Ovary (tissue), 3 donors: ENCODE measurements at regions not wholly inside any gene's neighbourhood (a gene's known extent, or its start where the extent isn't known, plus 50 kb on each side); places are given as distances from the start of the nearest gene placed in this dataset.

Experiments
- POLR2A ChIP-seq: fragments of 450-650 bp; IDR thresholded peaks from one replicate; pipeline ENCODE4 v1.6.1; 2017; ENCODE audit warnings: antibody characterized with exemption, mild to moderate bottlenecking, moderate library complexity
- TF ChIP-seq, protein P1 (sequence below), 3 donors: fragments of 450-650 bp in 2 of 3; fragments of 200-600 bp in 1 of 3; IDR thresholded peaks; one replicate each; pipeline versions ENCODE4 v1.5.1 to v1.8.0; 2016 to 2022; ENCODE audit warnings: antibody characterized with exemption in 3 of 3, mild to moderate bottlenecking in 1 of 3
- donor health status: DM: no; HTN: no; CAD: no.

- TF ChIP-seq, protein P1, sequence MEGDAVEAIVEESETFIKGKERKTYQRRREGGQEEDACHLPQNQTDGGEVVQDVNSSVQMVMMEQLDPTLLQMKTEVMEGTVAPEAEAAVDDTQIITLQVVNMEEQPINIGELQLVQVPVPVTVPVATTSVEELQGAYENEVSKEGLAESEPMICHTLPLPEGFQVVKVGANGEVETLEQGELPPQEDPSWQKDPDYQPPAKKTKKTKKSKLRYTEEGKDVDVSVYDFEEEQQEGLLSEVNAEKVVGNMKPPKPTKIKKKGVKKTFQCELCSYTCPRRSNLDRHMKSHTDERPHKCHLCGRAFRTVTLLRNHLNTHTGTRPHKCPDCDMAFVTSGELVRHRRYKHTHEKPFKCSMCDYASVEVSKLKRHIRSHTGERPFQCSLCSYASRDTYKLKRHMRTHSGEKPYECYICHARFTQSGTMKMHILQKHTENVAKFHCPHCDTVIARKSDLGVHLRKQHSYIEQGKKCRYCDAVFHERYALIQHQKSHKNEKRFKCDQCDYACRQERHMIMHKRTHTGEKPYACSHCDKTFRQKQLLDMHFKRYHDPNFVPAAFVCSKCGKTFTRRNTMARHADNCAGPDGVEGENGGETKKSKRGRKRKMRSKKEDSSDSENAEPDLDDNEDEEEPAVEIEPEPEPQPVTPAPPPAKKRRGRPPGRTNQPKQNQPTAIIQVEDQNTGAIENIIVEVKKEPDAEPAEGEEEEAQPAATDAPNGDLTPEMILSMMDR (IDR thresholded peaks at IDR 0.05) = no peak
- TF ChIP-seq POLR2A = no peak
Measured at GRCh38 chr16:6148361-6148760, 1050.8 kb upstream of the EEF2KMT start.
